ENCODE measurements at regions not wholly inside any gene's neighbourhood (a gene's known extent, or its start where the extent isn't known, plus 50 kb on each side); places are given as distances from the start of the nearest gene placed in this dataset.

DNA sequence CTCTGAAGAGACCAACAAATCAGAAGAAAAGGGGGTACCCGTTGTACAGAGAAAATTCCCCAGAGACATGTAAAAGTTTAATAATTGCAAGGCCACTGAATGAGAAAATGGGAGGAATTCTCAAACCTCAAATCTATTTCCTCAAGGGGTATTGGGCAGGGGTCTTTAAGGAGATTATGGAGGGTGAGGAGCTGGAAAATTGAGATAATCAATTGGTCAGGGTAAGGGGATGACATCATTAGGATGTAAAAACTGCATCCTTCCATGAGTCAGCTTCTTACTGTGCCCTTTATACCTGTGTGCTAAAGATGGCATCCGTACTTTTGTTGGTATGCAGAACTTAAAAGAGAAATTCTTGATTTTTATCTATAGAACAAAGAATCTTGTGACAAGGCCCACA is 641.5 kb downstream of the LRFN5 start:
- Histone ChIP-seq H3K4me3 (ENCODE audit: low read depth, low read length) (no peak overlapping the region), H3K27ac (ENCODE audit: low read depth) (no peak overlapping the region), H3K4me1 (ENCODE audit: insufficient read depth) (no peaks in the 10 kb centered on the region), H3K36me3 (ENCODE audit: insufficient read depth) (no peaks in the 10 kb centered on the region)
- no peak for DNase-seq (ENCODE audit: extremely low spot score)
- WGBS, result 87% methylated on average over 2 of the region's 2 CpGs

DNA sequence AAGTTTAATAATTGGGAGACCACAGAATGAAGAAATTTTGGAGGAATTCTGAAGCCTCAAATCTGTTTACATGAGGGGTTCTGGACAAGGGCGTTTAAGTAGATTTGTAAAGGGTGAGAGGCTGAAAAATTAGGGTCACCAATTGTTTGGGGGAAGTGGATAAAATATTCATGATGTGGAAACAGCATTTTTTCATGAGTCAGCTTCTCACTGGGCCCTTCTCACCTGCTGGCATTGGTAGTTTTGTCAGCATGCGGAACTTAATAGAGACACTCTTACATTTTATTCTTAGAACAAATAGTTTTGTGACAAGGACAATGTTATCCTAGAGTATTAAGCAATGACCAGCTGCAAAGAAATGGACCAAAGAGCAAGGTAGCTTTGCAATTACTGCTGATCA is 634.4 kb downstream of the LRFN5 start:
- Histone ChIP-seq H3K4me3 (ENCODE audit: low read depth, low read length) (no peak overlapping the region), H3K36me3 (ENCODE audit: insufficient read depth) (peaks cover 1% of the 10 kb centered on the region), H3K27ac (ENCODE audit: low read depth) (no peak overlapping the region), H3K4me1 (ENCODE audit: insufficient read depth) (no peaks in the 10 kb centered on the region)
- WGBS, result 84% methylated on average over 2 of the region's 2 CpGs
- no peak for DNase-seq (ENCODE audit: extremely low spot score)

DNA sequence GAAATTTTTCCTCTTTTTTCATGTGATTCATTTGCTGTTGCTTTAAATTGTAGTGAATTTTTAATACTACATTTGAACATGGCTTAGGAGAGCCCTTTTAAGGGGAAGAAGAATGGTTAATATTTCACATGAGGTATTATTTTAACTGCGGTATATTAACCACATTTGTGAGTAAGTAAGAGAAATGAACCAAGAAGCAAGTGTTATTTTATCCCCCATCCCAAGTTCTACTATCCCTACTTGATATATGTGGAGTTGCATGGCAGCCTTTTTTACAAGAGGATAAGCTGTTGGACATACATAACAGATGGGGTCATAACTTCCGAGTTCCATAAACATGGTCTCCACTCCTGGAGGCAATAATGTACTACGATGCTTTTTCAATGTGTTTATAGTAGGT is 623.3 kb downstream of the LRFN5 start:
- H3K27ac ChIP-seq (ENCODE audit: low read depth), result no peak overlapping the region
- H3K36me3 ChIP-seq (ENCODE audit: insufficient read depth), result no peaks in the 10 kb centered on the region
- H3K4me1 ChIP-seq (ENCODE audit: insufficient read depth), result no peaks in the 10 kb centered on the region
- no peak for DNase-seq (ENCODE audit: extremely low spot score)
- 70% methylated on average over 3 of the region's 3 CpGs for WGBS
- no peak overlapping the region for H3K4me3 ChIP-seq (ENCODE audit: low read depth, low read length)

DNA sequence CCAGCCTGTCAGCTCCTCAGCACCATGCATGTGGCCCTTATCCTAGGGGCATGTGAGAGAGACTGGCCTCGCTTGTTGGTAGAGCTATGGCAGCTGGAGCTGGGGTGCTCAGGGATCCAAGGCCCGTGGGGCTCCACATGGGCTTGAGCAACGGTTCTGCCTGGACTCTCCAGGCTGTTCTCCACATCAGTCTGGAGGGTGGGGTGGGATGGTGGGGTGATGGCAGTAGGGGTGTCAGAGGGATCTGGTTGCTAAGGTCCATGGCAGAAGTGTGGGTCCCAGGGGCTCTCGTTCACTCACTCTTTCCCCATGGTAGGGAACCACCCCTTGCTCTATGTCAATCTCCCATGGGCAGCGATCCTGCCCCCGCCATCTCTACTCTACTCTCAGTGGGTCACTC is 622.6 kb downstream of the LRFN5 start:
- H3K4me3 ChIP-seq (ENCODE audit: low read depth, low read length), result no peak overlapping the region
- 89% methylated on average over 6 of the region's 6 CpGs for WGBS
- H3K36me3 ChIP-seq (ENCODE audit: insufficient read depth), result no peaks in the 10 kb centered on the region
- DNase-seq (ENCODE audit: extremely low spot score), result no peak
- H3K4me1 ChIP-seq (ENCODE audit: insufficient read depth), result no peaks in the 10 kb centered on the region
- H3K27ac ChIP-seq (ENCODE audit: low read depth), result no peak overlapping the region

DNA sequence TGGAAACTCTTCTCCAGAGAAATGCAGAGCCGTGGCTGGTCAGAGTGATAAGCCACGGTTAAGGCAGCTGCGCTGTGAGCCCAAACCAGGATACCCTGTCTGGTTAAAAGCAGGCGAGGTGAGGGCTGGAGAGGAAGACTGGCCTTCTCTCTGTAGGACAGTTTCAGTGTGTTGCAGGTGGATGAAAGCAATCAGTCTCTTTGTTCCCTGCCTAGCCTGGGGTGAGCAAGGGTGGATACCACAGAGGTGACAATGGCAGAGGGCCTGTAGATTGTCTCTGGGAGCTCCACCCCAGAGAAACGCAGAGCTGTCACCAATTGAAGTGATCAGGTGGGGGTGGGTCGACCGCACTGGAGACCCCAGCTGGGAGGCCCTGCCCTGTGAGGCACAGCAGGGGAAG is 621.9 kb downstream of the LRFN5 start:
- Histone ChIP-seq H3K27ac (ENCODE audit: low read depth) (no peak overlapping the region), H3K4me3 (ENCODE audit: low read depth, low read length) (no peak overlapping the region), H3K36me3 (ENCODE audit: insufficient read depth) (no peaks in the 10 kb centered on the region), H3K4me1 (ENCODE audit: insufficient read depth) (no peaks in the 10 kb centered on the region)
- DNase-seq (ENCODE audit: extremely low spot score), result no peak
- WGBS, result 95% methylated on average over 7 of the region's 7 CpGs

DNA sequence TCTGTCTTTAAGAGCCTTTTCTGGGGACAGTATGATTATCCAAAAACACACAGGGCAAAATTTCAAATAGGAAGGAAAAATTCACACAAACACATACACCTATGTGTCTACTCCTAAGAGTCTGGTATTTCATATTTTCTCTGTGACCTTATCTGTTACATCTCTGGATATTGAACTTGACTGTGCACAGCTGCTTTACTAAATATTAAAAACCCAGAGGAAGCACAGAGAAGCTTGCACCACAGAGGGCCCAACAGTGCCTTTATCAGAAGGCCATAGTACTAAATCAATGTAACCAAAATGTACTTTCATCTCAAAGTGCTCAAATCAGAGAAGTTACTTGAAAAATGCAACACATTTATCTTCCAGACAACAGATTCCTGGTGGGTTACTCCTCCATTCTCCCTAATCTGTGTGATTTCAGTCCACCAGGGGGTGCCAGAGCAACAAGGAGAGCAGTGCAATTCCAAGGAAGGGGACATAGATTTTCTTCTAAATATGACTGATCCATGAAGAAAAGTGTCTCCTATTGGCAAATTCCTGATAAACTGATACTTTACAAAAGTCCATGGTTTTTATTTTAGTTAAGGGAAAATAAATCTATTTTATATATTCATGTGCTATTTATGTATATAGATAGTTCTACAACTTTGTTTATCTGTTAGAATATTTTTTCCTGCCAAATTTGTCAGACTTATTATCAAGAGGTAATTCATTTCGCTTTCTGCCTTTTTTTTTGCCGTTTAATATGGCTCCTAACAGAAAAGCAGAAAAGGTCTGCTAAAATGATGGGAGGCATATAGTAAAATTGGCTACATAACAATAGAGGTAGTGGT is 617.6 kb downstream of the LRFN5 start:
- Histone ChIP-seq H3K27ac (ENCODE audit: low read depth) (no peak overlapping the region), H3K36me3 (ENCODE audit: insufficient read depth) (no peaks in the 10 kb centered on the region), H3K4me1 (ENCODE audit: insufficient read depth) (no peaks in the 10 kb centered on the region), H3K4me3 (ENCODE audit: low read depth, low read length) (no peak overlapping the region)
- DNase-seq (ENCODE audit: extremely low spot score), result peak; percentile 41
- WGBS, result 34% methylated on average over 2 of the region's 2 CpGs

DNA sequence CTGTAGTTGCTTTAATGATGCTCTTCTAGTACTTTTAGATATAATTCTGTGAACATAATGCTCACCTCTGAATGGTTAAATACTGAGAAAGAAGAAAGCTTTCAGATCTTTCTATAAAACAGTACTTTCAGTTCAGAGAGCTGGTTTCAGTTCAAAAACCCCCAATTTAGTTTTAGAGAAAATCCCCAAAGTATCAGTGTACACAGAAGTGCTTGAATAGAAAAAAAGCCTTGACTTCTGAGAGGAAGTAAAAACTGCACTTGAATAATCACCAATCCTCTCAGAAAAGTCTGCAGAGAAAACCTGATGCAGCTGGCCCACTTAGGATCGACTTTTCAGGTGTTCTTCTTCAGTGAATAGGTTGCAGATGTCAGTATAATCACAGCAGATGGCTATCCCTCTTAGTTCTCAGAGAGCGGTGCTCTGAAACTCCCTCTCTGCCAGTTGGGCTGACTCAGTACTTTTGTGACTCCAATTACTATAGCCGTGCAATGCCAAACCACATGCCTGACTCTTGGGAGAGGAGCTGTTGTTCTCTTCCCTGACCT is 616.3 kb downstream of the LRFN5 start:
- DNase-seq (ENCODE audit: extremely low spot score), result peak; percentile 17
- H3K27ac ChIP-seq (ENCODE audit: low read depth), result no peak overlapping the region
- H3K4me1 ChIP-seq (ENCODE audit: insufficient read depth), result no peaks in the 10 kb centered on the region
- H3K36me3 ChIP-seq (ENCODE audit: insufficient read depth), result no peaks in the 10 kb centered on the region
- H3K4me3 ChIP-seq (ENCODE audit: low read depth, low read length), result no peak overlapping the region
- WGBS, result 15% methylated on average over 3 of the region's 3 CpGs

DNA sequence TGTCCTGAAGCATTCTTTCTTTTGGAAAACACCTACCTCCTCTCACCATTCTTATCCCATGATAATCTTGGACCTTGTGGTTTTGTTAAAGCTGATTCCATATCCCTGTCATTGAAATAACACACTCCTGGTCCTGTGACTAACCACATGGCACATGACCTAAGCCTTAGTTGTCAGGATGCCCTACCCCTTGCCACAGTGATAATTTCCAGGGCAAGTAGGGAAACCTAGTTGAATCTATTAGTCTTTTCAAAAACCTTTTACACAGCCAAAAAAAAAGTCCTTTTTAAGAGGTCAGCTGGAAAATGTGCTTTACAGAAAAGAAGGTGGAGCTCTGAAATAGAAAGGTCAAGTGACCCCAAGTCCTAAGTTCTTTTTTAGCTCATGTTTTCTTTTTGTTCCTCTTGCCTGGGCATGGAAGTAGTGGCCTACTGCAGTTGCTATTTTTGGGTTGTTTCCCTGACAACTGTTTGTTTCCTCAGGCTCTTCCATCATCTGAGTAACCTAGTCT is 608.4 kb downstream of the LRFN5 start:
- Histone ChIP-seq H3K4me3 (ENCODE audit: low read depth, low read length) (no peak overlapping the region), H3K27ac (ENCODE audit: low read depth) (no peak overlapping the region), H3K4me1 (ENCODE audit: insufficient read depth) (no peaks in the 10 kb centered on the region), H3K36me3 (ENCODE audit: insufficient read depth) (no peaks in the 10 kb centered on the region)
- DNase-seq (ENCODE audit: extremely low spot score), result no peak

DNA sequence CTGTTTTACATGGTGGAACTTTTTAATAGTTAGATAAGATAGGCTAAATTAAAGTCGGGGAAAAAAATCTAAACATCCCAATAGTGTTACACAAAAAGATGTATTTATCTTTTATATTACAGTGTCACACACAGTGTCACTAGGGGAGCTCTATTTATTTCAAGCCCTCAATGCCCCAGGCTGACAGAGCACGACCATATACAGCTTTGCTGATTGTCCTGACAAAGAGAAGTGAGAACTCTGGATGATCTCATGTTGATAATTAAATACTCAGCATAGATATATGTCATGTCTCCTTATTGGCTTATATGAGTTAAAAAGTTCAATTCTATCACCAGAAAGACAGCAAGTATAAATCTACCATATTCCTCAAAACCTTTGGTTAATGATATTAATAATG is 594.3 kb downstream of the LRFN5 start:
- no peaks in the 10 kb centered on the region for H3K36me3 ChIP-seq (ENCODE audit: insufficient read depth)
- H3K4me1 ChIP-seq (ENCODE audit: insufficient read depth), result no peaks in the 10 kb centered on the region
- DNase-seq (ENCODE audit: extremely low spot score), result no peak
- no peak overlapping the region for H3K27ac ChIP-seq (ENCODE audit: low read depth)
- 60% methylated on average over 2 of the region's 2 CpGs for WGBS
- no peak overlapping the region for H3K4me3 ChIP-seq (ENCODE audit: low read depth, low read length)

DNA sequence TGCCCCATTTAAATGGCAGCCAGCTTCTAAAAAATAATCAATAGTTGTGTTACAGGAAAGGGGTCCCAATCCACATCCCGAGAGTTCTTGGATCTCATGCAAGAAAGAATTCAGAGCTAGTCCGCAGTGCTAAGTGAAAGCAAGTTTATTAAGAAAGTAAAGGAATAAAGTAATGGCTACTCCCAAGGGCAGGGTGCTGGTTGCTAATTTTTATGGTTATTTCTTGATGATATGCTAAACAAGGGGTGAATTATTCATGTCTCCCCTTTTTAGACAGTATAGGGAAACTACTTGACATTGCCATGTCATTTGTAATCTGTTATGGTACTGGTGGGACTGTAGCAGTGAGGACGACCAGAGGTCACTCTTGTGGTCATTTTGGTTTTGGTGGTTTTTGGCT is 591.3 kb downstream of the LRFN5 start:
- DNase-seq (ENCODE audit: extremely low spot score), result no peak
- Histone ChIP-seq H3K27ac (ENCODE audit: low read depth) (no peak overlapping the region), H3K4me1 (ENCODE audit: insufficient read depth) (no peaks in the 10 kb centered on the region), H3K36me3 (ENCODE audit: insufficient read depth) (no peaks in the 10 kb centered on the region), H3K4me3 (ENCODE audit: low read depth, low read length) (no peak overlapping the region)
- 94% methylated on average over 3 of the region's 3 CpGs for WGBS

DNA sequence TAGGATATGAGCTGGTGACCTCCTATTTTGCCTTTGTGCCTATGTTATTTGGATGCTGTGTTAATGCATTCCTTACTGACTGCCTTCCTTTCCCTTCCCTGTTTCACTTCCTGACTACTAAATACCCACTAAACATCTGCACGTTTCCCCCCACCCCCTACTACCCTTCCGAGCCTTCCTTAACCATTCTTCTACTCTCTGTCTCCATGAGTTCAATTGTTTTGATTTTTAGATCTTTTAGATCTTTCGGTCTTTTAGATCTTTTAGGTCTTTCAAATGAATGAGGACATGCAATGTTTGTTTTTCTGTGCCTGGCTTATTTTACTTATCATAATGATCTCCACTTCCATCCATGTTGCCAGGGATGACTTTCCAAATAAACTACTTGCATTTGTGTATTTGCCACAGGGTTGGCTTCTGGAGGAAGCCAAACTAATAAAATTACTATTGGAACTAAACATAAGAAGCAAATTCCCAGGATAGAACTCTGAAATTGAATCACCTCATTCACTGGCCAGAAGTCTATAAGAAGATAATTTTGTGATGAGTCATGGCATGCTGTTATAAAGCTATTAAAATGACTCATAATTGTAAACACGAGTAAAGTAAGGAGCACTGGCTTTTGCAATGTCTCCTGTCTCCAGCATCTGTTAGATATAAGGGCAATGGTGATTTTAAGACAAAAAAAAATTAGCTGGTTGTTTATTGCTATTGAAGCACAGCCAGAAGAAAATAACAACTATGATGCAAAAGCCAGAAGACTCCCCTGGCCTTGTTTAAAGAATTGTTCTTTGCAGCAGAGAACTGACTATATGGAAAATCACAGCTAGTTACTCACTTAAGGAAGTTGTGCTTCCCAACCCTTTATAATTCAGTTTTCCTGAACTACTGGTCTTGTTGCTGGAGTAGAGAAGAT is 586.3 kb downstream of the LRFN5 start:
- 15% methylated on average over 4 of the region's 4 CpGs for WGBS
- Histone ChIP-seq H3K4me1 (ENCODE audit: insufficient read depth) (no peaks in the 10 kb centered on the region), H3K27ac (ENCODE audit: low read depth) (peak overlapping the region; percentile 16), H3K36me3 (ENCODE audit: insufficient read depth) (no peaks in the 10 kb centered on the region), H3K4me3 (ENCODE audit: low read depth, low read length) (no peak overlapping the region)
- DNase-seq (ENCODE audit: extremely low spot score), result peak; percentile 59

DNA sequence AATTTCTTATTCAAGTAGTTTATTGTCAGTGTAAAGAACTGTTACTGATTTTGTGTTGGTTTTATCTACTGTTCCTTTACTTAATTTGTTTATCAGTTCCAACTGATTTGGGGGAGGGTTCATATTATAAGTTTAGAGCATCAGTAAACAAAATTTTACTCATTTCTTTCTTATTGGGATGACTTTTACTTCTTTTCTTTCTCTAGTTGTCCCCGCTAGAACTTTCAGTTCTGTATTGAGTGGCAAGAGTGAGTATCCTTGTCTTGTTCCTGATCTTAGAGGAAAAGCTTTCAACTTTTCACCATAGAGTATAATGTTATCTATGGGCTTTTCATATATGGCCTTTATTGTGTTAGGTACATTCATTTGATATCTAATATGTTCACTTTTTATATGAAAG is 584.1 kb downstream of the LRFN5 start:
- Histone ChIP-seq H3K4me3 (ENCODE audit: low read depth, low read length) (no peak overlapping the region), H3K4me1 (ENCODE audit: insufficient read depth) (no peaks in the 10 kb centered on the region), H3K27ac (ENCODE audit: low read depth) (no peak overlapping the region), H3K36me3 (ENCODE audit: insufficient read depth) (no peaks in the 10 kb centered on the region)
- 93% methylated on average over 1 of the region's 1 CpG for WGBS
- no peak for DNase-seq (ENCODE audit: extremely low spot score)

DNA sequence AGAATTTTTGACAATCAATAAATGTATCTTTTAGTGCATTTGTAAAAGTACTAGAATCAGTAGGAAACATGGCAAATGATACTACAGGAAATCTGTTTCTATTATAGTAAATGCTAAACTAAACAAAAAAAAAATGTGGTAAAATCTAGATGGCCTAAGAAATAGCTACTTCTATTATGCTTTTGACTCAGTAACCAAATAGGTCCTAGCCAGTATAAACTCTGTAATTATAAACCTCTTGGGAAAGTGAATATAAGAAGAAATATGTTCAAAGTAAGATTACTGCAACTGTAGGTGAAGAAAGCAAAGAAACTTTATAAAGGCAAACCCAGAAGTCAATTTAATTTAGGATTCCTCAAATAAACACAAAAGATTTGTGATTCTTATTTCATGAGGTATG is 581.2 kb downstream of the LRFN5 start:
- no peak for DNase-seq (ENCODE audit: extremely low spot score)
- no peak overlapping the region for H3K4me3 ChIP-seq (ENCODE audit: low read depth, low read length)
- no peaks in the 10 kb centered on the region for H3K4me1 ChIP-seq (ENCODE audit: insufficient read depth)
- H3K36me3 ChIP-seq (ENCODE audit: insufficient read depth), result no peaks in the 10 kb centered on the region
- no peak overlapping the region for H3K27ac ChIP-seq (ENCODE audit: low read depth)

DNA sequence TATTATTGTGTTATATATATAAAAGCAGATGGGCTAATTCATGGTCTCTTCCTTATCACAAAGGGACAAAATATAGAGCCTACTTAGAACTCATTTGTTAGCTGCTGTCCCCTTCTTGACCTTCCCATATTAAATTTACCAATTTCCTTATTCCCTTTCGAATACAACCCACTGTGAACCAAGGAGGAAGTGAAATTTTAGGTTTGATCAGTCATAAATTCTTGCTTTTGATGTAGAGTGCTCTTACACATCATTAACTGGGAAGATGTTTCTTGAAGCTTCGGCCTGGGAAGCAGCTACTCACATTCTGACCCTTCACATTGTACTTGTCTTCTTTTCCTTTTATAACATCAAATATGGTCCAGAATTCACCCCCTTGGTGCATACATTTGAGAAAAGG is 579.0 kb downstream of the LRFN5 start:
- Histone ChIP-seq H3K27ac (ENCODE audit: low read depth) (no peak overlapping the region), H3K4me3 (ENCODE audit: low read depth, low read length) (no peak overlapping the region), H3K4me1 (ENCODE audit: insufficient read depth) (no peaks in the 10 kb centered on the region), H3K36me3 (ENCODE audit: insufficient read depth) (no peaks in the 10 kb centered on the region)
- 74% methylated on average over 2 of the region's 2 CpGs for WGBS
- DNase-seq (ENCODE audit: extremely low spot score), result no peak
